IgD-negative memory B cell (primary cell): ENCODE measurements at regions not wholly inside any gene's neighbourhood (a gene's known extent, or its start where the extent isn't known, plus 50 kb on each side); places are given as distances from the start of the nearest gene placed in this dataset.
"Not testable (repeated sequence)": the region's sequence is repeated elsewhere in the genome, so short reads cannot be mapped to it uniquely, and the experiment has no call there.

Source experiments
- H3K27ac Mint-ChIP-seq, 3 donors: one replicate each; pipeline ENCODE4 v1.8.0; 2020 to 2022; ENCODE audit warnings: mild to moderate bottlenecking in 3 of 3, mixed read lengths in 3 of 3, moderate library complexity in 1 of 3
- H3K27me3 Mint-ChIP-seq: one replicate; pipeline ENCODE4 v1.8.0; 2021; ENCODE audit warnings: mixed read lengths
- H3K36me3 Mint-ChIP-seq: one replicate; pipeline ENCODE4 v1.8.0; 2020; ENCODE audit warnings: mild to moderate bottlenecking, mixed read lengths
- H3K4me1 Mint-ChIP-seq, 3 donors: one replicate each; pipeline ENCODE4 v1.8.0; 2020 to 2022; ENCODE audit warnings: mixed read lengths in 3 of 3, mild to moderate bottlenecking in 1 of 3
- H3K4me3 Mint-ChIP-seq, 4 donors: one replicate each; pipeline ENCODE4 v1.8.0; 2020 to 2022; ENCODE audit warnings: mild to moderate bottlenecking in 4 of 4, mixed read lengths in 4 of 4, moderate library complexity in 3 of 4
- H3K9me3 Mint-ChIP-seq, 3 donors: one replicate each; pipeline ENCODE4 v1.8.0; 2020 to 2021; ENCODE audit warnings: mixed read lengths in 3 of 3, mild to moderate bottlenecking in 1 of 3

- H3K4me1 Mint-ChIP-seq, result not testable (repeated sequence)
These were observed 320.0 kb upstream of the PLGLB1 start for GRCh38 chr2:87341601-87342014.

DNA sequence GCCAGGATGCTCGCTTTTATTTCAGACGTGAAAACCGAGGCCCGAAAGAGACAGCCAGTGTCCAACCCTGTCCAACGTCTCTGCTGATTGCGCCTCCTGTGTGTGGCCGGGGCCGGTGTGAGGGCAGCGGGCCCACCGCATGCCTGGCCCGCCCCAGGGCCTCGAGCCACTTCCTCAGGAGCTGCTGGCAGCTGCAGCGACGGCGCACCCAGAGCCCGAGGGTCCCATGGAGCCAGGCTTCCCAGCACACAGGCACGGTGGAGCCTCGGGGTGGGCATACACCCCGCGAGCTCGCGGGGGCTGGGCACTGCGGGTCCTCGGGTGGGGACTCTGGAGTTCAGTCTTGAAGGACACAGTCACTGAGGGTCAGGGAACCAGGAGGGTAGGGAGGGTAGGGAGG lies 320.5 kb upstream of the PLGLB1 start:
- H3K9me3 Mint-ChIP-seq, H3K27ac Mint-ChIP-seq: not testable (repeated sequence)

More at GRCh38 chr2:87341601-87342014, 320.0 kb upstream of the PLGLB1 start:
- H3K27ac Mint-ChIP-seq, H3K27me3 Mint-ChIP-seq, H3K4me3 Mint-ChIP-seq, H3K9me3 Mint-ChIP-seq, H3K36me3 Mint-ChIP-seq: not testable (repeated sequence)

DNA sequence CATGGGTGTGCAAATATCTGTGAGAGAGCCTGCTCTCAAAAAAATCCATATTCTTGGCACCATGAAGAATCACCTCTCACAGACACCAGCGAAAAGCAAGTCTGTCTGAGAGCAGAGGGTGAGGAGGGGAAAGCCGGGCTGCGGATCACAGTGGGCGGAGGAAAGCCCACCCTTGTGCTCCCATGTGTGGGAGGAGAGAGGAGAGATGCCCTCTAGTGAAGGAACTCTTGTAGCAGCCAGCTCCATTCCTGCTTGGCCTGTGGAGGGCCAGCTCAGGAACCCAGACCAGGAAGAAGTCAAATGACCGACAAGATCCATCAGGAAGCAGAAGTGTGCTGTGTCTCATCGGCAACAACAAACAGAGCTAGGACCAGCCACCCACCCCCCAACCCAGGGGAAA lies 321.7 kb upstream of the PLGLB1 start:
- H3K27ac Mint-ChIP-seq, H3K36me3 Mint-ChIP-seq, H3K4me1 Mint-ChIP-seq, H3K27me3 Mint-ChIP-seq, H3K9me3 Mint-ChIP-seq, H3K4me3 Mint-ChIP-seq: not testable (repeated sequence)

More for the DNA sequence above, 320.5 kb upstream of the PLGLB1 start:
- not testable (repeated sequence) for H3K4me3 Mint-ChIP-seq, H3K36me3 Mint-ChIP-seq, H3K4me1 Mint-ChIP-seq, H3K27me3 Mint-ChIP-seq

DNA sequence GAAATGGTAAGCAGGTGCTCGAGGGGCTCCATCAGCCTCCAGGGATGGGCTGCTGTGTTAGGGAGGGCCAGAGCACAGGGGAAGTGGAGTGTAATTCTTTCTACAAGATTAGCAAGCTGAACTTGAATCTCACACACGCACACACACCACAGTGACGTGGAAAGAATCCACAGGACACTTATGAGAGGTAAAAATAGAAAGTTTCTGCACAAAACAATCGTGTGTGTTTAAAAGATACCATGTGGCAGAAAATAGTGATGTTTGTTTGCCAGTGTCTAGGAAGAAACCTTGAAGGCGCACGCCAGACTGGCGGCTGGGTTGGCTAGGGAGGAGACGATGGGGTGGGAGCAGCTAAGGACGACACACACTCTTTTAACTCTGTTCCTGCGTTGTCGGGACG lies 323.6 kb upstream of the PLGLB1 start:
- H3K9me3 Mint-ChIP-seq, H3K27me3 Mint-ChIP-seq, H3K4me1 Mint-ChIP-seq, H3K4me3 Mint-ChIP-seq, H3K27ac Mint-ChIP-seq, H3K36me3 Mint-ChIP-seq: not testable (repeated sequence)

DNA sequence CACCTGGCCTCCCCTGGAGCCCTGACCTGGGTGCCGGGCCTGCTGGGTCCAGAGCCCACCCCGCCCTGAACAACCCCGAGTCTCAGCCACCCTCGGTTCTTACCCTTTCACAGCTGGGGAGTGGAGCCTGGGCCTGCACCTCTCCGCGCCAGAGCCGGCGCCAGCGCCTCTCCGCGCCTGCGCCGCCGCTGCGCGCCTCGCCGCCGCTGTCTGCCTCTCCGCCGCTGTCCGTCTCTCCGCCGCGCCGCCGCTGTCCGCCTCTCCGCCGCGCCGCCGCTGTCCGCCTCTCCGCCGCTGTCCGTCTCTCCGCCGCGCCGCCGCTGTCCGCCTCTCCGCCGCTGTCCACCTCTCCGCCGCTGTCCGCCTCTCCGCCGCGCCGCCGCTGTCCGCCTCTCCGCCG lies 326.9 kb upstream of the PLGLB1 start:
- H3K4me1 Mint-ChIP-seq, H3K27ac Mint-ChIP-seq, H3K36me3 Mint-ChIP-seq, H3K27me3 Mint-ChIP-seq, H3K9me3 Mint-ChIP-seq: not testable (repeated sequence)
- peak overlapping the region in 1 of 4 donors; percentile 62 for H3K4me3 Mint-ChIP-seq

DNA sequence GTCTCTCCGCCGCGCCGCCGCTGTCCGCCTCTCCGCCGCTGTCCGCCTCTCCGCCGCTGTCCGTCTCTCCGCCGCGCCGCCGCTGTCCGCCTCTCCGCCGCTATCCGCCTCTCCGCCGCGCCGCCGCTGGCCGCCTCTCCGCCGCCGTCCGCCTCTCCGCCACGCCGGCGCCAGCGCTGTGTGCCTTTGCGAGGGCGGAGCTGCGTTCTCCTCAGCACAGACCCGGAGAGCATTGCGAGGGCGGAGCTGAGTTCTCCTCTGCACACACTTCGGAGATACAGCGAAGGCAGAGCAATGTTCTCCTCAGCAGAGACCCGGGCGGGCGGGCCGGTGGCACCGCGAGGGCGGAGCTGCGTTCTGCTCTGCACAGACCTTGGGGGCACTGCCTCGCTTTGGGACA lies 327.4 kb upstream of the PLGLB1 start:
- H3K4me3 Mint-ChIP-seq, result peak overlapping the region in 2 of 4 donors; percentile 62 to 70
- H3K27me3 Mint-ChIP-seq, H3K36me3 Mint-ChIP-seq, H3K4me1 Mint-ChIP-seq, H3K27ac Mint-ChIP-seq, H3K9me3 Mint-ChIP-seq: not testable (repeated sequence)

GRCh38 chr2:87352178-87352934 lies 330.7 kb upstream of the PLGLB1 start:
- not testable (repeated sequence) for H3K27ac Mint-ChIP-seq, H3K27me3 Mint-ChIP-seq, H3K4me3 Mint-ChIP-seq, H3K9me3 Mint-ChIP-seq, H3K4me1 Mint-ChIP-seq, H3K36me3 Mint-ChIP-seq

GRCh38 chr2:87353408-87353807 lies 331.8 kb upstream of the PLGLB1 start:
- not testable (repeated sequence) for H3K36me3 Mint-ChIP-seq, H3K4me3 Mint-ChIP-seq, H3K9me3 Mint-ChIP-seq, H3K27me3 Mint-ChIP-seq, H3K27ac Mint-ChIP-seq, H3K4me1 Mint-ChIP-seq

- not testable (repeated sequence) for H3K4me1 Mint-ChIP-seq, H3K4me3 Mint-ChIP-seq, H3K36me3 Mint-ChIP-seq, H3K27ac Mint-ChIP-seq, H3K9me3 Mint-ChIP-seq, H3K27me3 Mint-ChIP-seq
These were observed 332.5 kb upstream of the PLGLB1 start for GRCh38 chr2:87354102-87354501.

DNA sequence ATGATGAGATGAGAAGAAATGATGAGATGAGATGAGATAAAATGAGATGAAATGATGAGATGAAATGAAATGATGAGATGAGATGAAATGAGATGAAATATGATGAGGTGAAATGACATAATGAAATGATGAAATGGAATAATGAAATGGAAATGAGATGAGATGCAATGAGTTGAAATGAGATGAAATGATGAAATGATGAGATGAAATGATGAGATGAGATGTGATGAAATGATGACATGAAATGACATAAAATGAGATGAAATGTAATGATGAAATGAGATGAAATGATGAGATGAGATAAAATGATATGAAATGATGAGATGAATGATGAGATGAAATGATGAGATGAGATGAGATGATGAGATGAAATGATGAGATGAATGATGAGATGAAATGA lies 338.6 kb upstream of the PLGLB1 start:
- not testable (repeated sequence) for H3K36me3 Mint-ChIP-seq, H3K27ac Mint-ChIP-seq, H3K9me3 Mint-ChIP-seq, H3K4me3 Mint-ChIP-seq, H3K4me1 Mint-ChIP-seq, H3K27me3 Mint-ChIP-seq

DNA sequence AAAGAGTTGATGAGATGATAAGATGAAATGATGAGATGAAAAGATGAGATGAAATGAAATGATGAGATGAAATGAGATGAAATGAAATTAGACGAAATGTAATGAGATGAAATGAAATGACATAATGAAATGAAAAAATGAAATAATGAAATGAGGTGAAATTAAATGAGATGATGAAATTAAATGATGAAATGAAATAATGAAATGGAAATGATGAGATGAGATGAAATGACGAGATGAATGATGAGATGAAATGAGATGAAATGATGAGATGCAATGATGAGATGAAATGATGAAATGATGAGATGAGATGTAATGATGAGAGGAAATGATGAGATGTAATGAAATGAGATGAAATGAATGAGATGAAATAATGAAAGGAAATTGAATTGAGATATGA lies 339.3 kb upstream of the PLGLB1 start:
- H3K4me1 Mint-ChIP-seq, H3K4me3 Mint-ChIP-seq, H3K36me3 Mint-ChIP-seq: not testable (repeated sequence)

DNA sequence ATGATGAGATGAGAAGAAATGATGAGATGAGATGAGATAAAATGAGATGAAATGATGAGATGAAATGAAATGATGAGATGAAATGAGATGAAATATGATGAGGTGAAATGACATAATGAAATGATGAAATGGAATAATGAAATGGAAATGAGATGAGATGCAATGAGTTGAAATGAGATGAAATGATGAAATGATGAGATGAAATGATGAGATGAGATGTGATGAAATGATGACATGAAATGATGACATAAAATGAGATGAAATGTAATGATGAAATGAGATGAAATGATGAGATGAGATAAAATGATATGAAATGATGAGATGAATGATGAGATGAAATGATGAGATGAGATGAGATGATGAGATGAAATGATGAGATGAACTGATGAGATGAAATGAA lies 340.2 kb upstream of the PLGLB1 start:
- not testable (repeated sequence) for H3K27me3 Mint-ChIP-seq, H3K36me3 Mint-ChIP-seq, H3K4me1 Mint-ChIP-seq, H3K27ac Mint-ChIP-seq, H3K9me3 Mint-ChIP-seq, H3K4me3 Mint-ChIP-seq

More for the DNA sequence above, 339.3 kb upstream of the PLGLB1 start:
- not testable (repeated sequence) for H3K27me3 Mint-ChIP-seq, H3K27ac Mint-ChIP-seq, H3K9me3 Mint-ChIP-seq

- not testable (repeated sequence) for H3K4me1 Mint-ChIP-seq, H3K9me3 Mint-ChIP-seq, H3K36me3 Mint-ChIP-seq, H3K4me3 Mint-ChIP-seq, H3K27me3 Mint-ChIP-seq, H3K27ac Mint-ChIP-seq
These were observed 342.7 kb upstream of the PLGLB1 start for GRCh38 chr2:87364379-87364778.

- not testable (repeated sequence) for H3K9me3 Mint-ChIP-seq, H3K36me3 Mint-ChIP-seq, H3K27me3 Mint-ChIP-seq, H3K4me1 Mint-ChIP-seq, H3K4me3 Mint-ChIP-seq, H3K27ac Mint-ChIP-seq
These were observed 343.4 kb upstream of the PLGLB1 start for GRCh38 chr2:87365038-87365437.

DNA sequence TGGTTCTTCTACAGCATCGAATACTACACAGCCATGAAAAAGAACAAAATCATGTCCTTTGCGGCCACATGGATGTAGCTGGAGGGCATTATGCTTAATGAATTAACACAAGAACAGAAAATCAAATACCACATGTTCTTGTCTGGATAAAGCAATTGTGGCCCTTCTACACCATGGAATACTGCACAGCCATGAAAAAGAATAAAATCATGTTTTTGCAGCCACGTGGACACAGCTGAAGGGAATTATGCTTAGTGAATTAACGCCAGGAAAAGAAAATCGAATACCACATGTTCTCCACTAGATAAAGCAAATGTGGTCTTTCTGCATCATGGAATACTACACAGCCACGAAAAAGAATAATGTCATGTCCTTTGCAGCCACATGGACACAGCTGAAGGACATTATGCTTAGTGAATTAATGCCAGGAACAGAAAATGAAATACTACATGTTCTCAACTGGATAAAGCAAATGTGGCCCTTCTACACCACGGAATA lies 361.8 kb upstream of the PLGLB2 start:
- not testable (repeated sequence) for H3K36me3 Mint-ChIP-seq

GRCh38 chr2:87395784-87396183 lies 352.1 kb upstream of the PLGLB2 start:
- not testable (repeated sequence) for H3K27me3 Mint-ChIP-seq, H3K9me3 Mint-ChIP-seq, H3K4me1 Mint-ChIP-seq, H3K4me3 Mint-ChIP-seq, H3K27ac Mint-ChIP-seq, H3K36me3 Mint-ChIP-seq

More for the DNA sequence above, 361.8 kb upstream of the PLGLB2 start:
- not testable (repeated sequence) for H3K9me3 Mint-ChIP-seq, H3K27me3 Mint-ChIP-seq, H3K27ac Mint-ChIP-seq, H3K4me1 Mint-ChIP-seq, H3K4me3 Mint-ChIP-seq
